Osteocyte (in vitro differentiated cells): ENCODE measurements at regions not wholly inside any gene's neighbourhood (a gene's known extent, or its start where the extent isn't known, plus 50 kb on each side); places are given as distances from the start of the nearest gene placed in this dataset.

Experiments used
- DNase-seq: peaks from one replicate; pipeline ENCODE4 v3.0.0; 2021; ENCODE audit warnings: mixed read lengths; ENCODE audit not compliant: unreplicated experiment; ENCODE audit errors: extremely low spot score
- H3K27ac Mint-ChIP-seq: one replicate; pipeline ENCODE4 v1.8.0; 2021; ENCODE audit warnings: mild to moderate bottlenecking, mixed read lengths; ENCODE audit not compliant: unreplicated experiment
- H3K27me3 Mint-ChIP-seq: one replicate; pipeline ENCODE4 v1.8.0; 2021; ENCODE audit warnings: mixed read lengths; ENCODE audit not compliant: unreplicated experiment
- H3K36me3 Mint-ChIP-seq: one replicate; pipeline ENCODE4 v1.8.0; 2021; ENCODE audit warnings: mixed read lengths; ENCODE audit not compliant: unreplicated experiment
- H3K4me1 Mint-ChIP-seq: one replicate; pipeline ENCODE4 v1.8.0; 2021; ENCODE audit warnings: mixed read lengths; ENCODE audit not compliant: unreplicated experiment
- H3K4me3 Mint-ChIP-seq: one replicate; pipeline ENCODE4 v1.8.0; 2021; ENCODE audit warnings: mild to moderate bottlenecking, moderate library complexity, mixed read lengths; ENCODE audit not compliant: unreplicated experiment
- H3K9me3 Mint-ChIP-seq: one replicate; pipeline ENCODE4 v1.8.0; 2021; ENCODE audit warnings: mixed read lengths; ENCODE audit not compliant: unreplicated experiment
- CTCF ChIP-seq: fragments of 200-600 bp; sonication (generic); IDR thresholded peaks from 2 replicates; pipeline ENCODE4 v1.5.0; 2021; ENCODE audit warnings: antibody characterized with exemption, mild to moderate bottlenecking, moderate library complexity

- no peak overlapping the region for H3K4me3 Mint-ChIP-seq
- DNase-seq, result no peak
- no peak for TF ChIP-seq CTCF
- peaks cover 3% of the 10 kb centered on the region for H3K27me3 Mint-ChIP-seq
- no peaks in the 10 kb centered on the region for H3K36me3 Mint-ChIP-seq
- no peaks in the 10 kb centered on the region for H3K9me3 Mint-ChIP-seq
- H3K4me1 Mint-ChIP-seq, result no peaks in the 10 kb centered on the region
- H3K27ac Mint-ChIP-seq, result no peak overlapping the region
These were observed 110.0 kb upstream of the GPC3 start for GRCh38 chrX:134095366-134095765.

GRCh38 chrX:134101636-134102035 is 116.2 kb upstream of the GPC3 start:
- no peaks in the 10 kb centered on the region for H3K27me3 Mint-ChIP-seq
- no peaks in the 10 kb centered on the region for H3K4me1 Mint-ChIP-seq
- no peak for DNase-seq
- no peaks in the 10 kb centered on the region for H3K9me3 Mint-ChIP-seq
- H3K27ac Mint-ChIP-seq, result no peak overlapping the region
- H3K36me3 Mint-ChIP-seq, result no peaks in the 10 kb centered on the region
- no peak overlapping the region for H3K4me3 Mint-ChIP-seq
- TF ChIP-seq CTCF, result no peak

GRCh38 chrX:134115270-134115669 is 121.7 kb upstream of the CCDC160 start:
- Mint-ChIP-seq H3K4me3 (no peak overlapping the region), H3K9me3 (peaks cover 4% of the 10 kb centered on the region), H3K36me3 (no peaks in the 10 kb centered on the region), H3K27ac (no peak overlapping the region), H3K27me3 (peaks cover 14% of the 10 kb centered on the region), H3K4me1 (no peaks in the 10 kb centered on the region)
- no peak for DNase-seq
- no peak for TF ChIP-seq CTCF

DNA sequence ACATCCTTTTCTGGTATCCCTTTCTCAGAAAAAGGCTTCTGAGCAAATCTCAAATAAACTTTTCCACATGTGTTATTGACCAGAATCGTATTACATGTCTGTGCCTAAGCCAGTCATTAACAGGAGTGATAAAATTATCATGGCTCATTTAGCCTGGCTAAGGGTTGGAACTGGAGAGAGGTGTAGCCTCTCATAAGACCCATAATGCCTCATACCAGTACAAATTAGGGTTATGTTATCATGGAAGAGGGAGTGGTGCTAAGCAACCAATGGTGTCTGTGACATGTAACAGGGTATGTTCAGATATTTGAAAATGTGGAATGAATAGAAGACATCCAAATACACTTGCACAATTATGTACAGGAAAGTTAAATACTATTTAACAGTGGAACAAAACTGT is 99.6 kb upstream of the CCDC160 start:
- Mint-ChIP-seq H3K36me3 (no peaks in the 10 kb centered on the region), H3K27ac (no peak overlapping the region), H3K4me3 (no peak overlapping the region), H3K27me3 (no peaks in the 10 kb centered on the region), H3K9me3 (no peaks in the 10 kb centered on the region), H3K4me1 (peaks cover 10% of the 10 kb centered on the region)
- no peak for DNase-seq
- TF ChIP-seq CTCF, result no peak

GRCh38 chrX:134139090-134139489 is 97.9 kb upstream of the CCDC160 start:
- Mint-ChIP-seq H3K4me1 (peaks cover 10% of the 10 kb centered on the region), H3K9me3 (no peaks in the 10 kb centered on the region), H3K4me3 (no peak overlapping the region)

More at GRCh38 chrX:134139090-134139489, 97.9 kb upstream of the CCDC160 start:
- H3K27me3 Mint-ChIP-seq, result no peaks in the 10 kb centered on the region
- no peak overlapping the region for H3K27ac Mint-ChIP-seq
- no peaks in the 10 kb centered on the region for H3K36me3 Mint-ChIP-seq
- DNase-seq, result no peak
- TF ChIP-seq CTCF, result no peak
